ENCODE measurements at regions not wholly inside any gene's neighbourhood (a gene's known extent, or its start where the extent isn't known, plus 50 kb on each side); places are given as distances from the start of the nearest gene placed in this dataset.

- Mint-ChIP-seq H3K36me3 (ENCODE audit: low read depth) (no peaks in the 10 kb centered on the region), H3K27ac (no peak overlapping the region), H3K4me3 (no peak overlapping the region), H3K27me3 (peaks cover 10% of the 10 kb centered on the region), H3K9me3 (no peaks in the 10 kb centered on the region), H3K4me1 (ENCODE audit: low read depth) (no peaks in the 10 kb centered on the region)
- DNase-seq: no peak
These were observed 81.1 kb upstream of the SGCD start for GRCh38 chr5:156245895-156246294.

- no peak for DNase-seq
- H3K4me3 Mint-ChIP-seq: no peak overlapping the region
- no peaks in the 10 kb centered on the region for H3K4me1 Mint-ChIP-seq (ENCODE audit: low read depth)
- H3K27me3 Mint-ChIP-seq: peaks cover 3% of the 10 kb centered on the region
- no peak overlapping the region for H3K27ac Mint-ChIP-seq
- no peaks in the 10 kb centered on the region for H3K36me3 Mint-ChIP-seq (ENCODE audit: low read depth)
- H3K9me3 Mint-ChIP-seq: no peaks in the 10 kb centered on the region
These were observed 75.9 kb upstream of the SGCD start for GRCh38 chr5:156251076-156251475.

GRCh38 chr5:156253130-156253529, 73.8 kb upstream of the SGCD start:
- Mint-ChIP-seq H3K27me3 (no peaks in the 10 kb centered on the region), H3K9me3 (no peaks in the 10 kb centered on the region), H3K27ac (no peak overlapping the region), H3K4me3 (no peak overlapping the region), H3K36me3 (ENCODE audit: low read depth) (no peaks in the 10 kb centered on the region), H3K4me1 (ENCODE audit: low read depth) (no peaks in the 10 kb centered on the region)
- no peak for DNase-seq

GRCh38 chr5:156254196-156254595, 72.8 kb upstream of the SGCD start:
- DNase-seq: no peak
- Mint-ChIP-seq H3K4me3 (no peak overlapping the region), H3K4me1 (ENCODE audit: low read depth) (no peaks in the 10 kb centered on the region), H3K27ac (no peak overlapping the region), H3K36me3 (ENCODE audit: low read depth) (no peaks in the 10 kb centered on the region), H3K9me3 (no peaks in the 10 kb centered on the region), H3K27me3 (no peaks in the 10 kb centered on the region)

- no peak for DNase-seq
- Mint-ChIP-seq H3K9me3 (no peaks in the 10 kb centered on the region), H3K4me1 (ENCODE audit: low read depth) (no peaks in the 10 kb centered on the region), H3K27ac (no peak overlapping the region), H3K4me3 (no peak overlapping the region), H3K36me3 (ENCODE audit: low read depth) (no peaks in the 10 kb centered on the region), H3K27me3 (no peaks in the 10 kb centered on the region)
These were observed 70.3 kb upstream of the SGCD start for GRCh38 chr5:156256642-156257041.

GRCh38 chr5:156258934-156259333, 68.0 kb upstream of the SGCD start:
- DNase-seq: no peak
- Mint-ChIP-seq H3K4me1 (ENCODE audit: low read depth) (no peaks in the 10 kb centered on the region), H3K36me3 (ENCODE audit: low read depth) (no peaks in the 10 kb centered on the region), H3K9me3 (peaks cover 5% of the 10 kb centered on the region), H3K27ac (no peak overlapping the region), H3K27me3 (peaks cover 5% of the 10 kb centered on the region), H3K4me3 (no peak overlapping the region)

- Mint-ChIP-seq H3K9me3 (peaks cover 5% of the 10 kb centered on the region), H3K4me3 (no peak overlapping the region), H3K36me3 (ENCODE audit: low read depth) (no peaks in the 10 kb centered on the region), H3K4me1 (ENCODE audit: low read depth) (no peaks in the 10 kb centered on the region), H3K27me3 (peaks cover 5% of the 10 kb centered on the region), H3K27ac (no peak overlapping the region)
- no peak for DNase-seq
These were observed 67.3 kb upstream of the SGCD start for GRCh38 chr5:156259618-156260017.

GRCh38 chr5:156261275-156261939, 65.6 kb upstream of the SGCD start:
- H3K27me3 Mint-ChIP-seq: peaks cover 5% of the 10 kb centered on the region
- H3K27ac Mint-ChIP-seq: no peak overlapping the region
- H3K4me1 Mint-ChIP-seq (ENCODE audit: low read depth): no peaks in the 10 kb centered on the region
- no peak overlapping the region for H3K4me3 Mint-ChIP-seq
- H3K9me3 Mint-ChIP-seq: peaks cover 5% of the 10 kb centered on the region
- no peaks in the 10 kb centered on the region for H3K36me3 Mint-ChIP-seq (ENCODE audit: low read depth)
- DNase-seq: no peak

GRCh38 chr5:156271569-156271968, 55.4 kb upstream of the SGCD start:
- no peak for DNase-seq

GRCh38 chr5:156272139-156272538, 54.8 kb upstream of the SGCD start:
- H3K27me3 Mint-ChIP-seq: peaks cover 3% of the 10 kb centered on the region
- no peak for DNase-seq
- no peaks in the 10 kb centered on the region for H3K36me3 Mint-ChIP-seq (ENCODE audit: low read depth)
- H3K4me3 Mint-ChIP-seq: no peak overlapping the region
- no peak overlapping the region for H3K27ac Mint-ChIP-seq
- H3K9me3 Mint-ChIP-seq: peaks cover 3% of the 10 kb centered on the region
- H3K4me1 Mint-ChIP-seq (ENCODE audit: low read depth): no peaks in the 10 kb centered on the region

More at GRCh38 chr5:156271569-156271968, 55.4 kb upstream of the SGCD start:
- Mint-ChIP-seq H3K27ac (no peak overlapping the region), H3K9me3 (peaks cover 3% of the 10 kb centered on the region), H3K36me3 (ENCODE audit: low read depth) (no peaks in the 10 kb centered on the region), H3K27me3 (peaks cover 3% of the 10 kb centered on the region), H3K4me3 (no peak overlapping the region), H3K4me1 (ENCODE audit: low read depth) (no peaks in the 10 kb centered on the region)

- no peaks in the 10 kb centered on the region for H3K36me3 Mint-ChIP-seq (ENCODE audit: low read depth)
- peaks cover 3% of the 10 kb centered on the region for H3K9me3 Mint-ChIP-seq
- DNase-seq: no peak
- H3K4me1 Mint-ChIP-seq (ENCODE audit: low read depth): no peaks in the 10 kb centered on the region
- peaks cover 7% of the 10 kb centered on the region for H3K27me3 Mint-ChIP-seq
- no peak overlapping the region for H3K4me3 Mint-ChIP-seq
- no peak overlapping the region for H3K27ac Mint-ChIP-seq
These were observed 53.6 kb upstream of the SGCD start for GRCh38 chr5:156273325-156273724.

GRCh38 chr5:156274453-156274852, 52.5 kb upstream of the SGCD start:
- Mint-ChIP-seq H3K9me3 (peaks cover 3% of the 10 kb centered on the region), H3K27me3 (peaks cover 7% of the 10 kb centered on the region), H3K4me3 (no peak overlapping the region), H3K36me3 (ENCODE audit: low read depth) (no peaks in the 10 kb centered on the region), H3K27ac (no peak overlapping the region), H3K4me1 (ENCODE audit: low read depth) (no peaks in the 10 kb centered on the region)
- no peak for DNase-seq
